Fibroblast of lung (primary cell): ENCODE measurements at regions not wholly inside any gene's neighbourhood (a gene's known extent, or its start where the extent isn't known, plus 50 kb on each side); places are given as distances from the start of the nearest gene placed in this dataset.

Source experiments
- EZH2 ChIP-seq: IDR thresholded peaks from 2 replicates; pipeline ENCODE4 v1.5.1; 2012; ENCODE audit warnings: low read length, control low read depth, mild to moderate bottlenecking; ENCODE audit errors: missing control alignments
- TF ChIP-seq, protein P1 (sequence below), 2 donors: IDR thresholded peaks in 1 of 2; conservative IDR thresholded peaks in 1 of 2; 1 replicate in 1 of 2; 2 replicates in 1 of 2; pipeline ENCODE4 v1.5.1; 2011 to 2012; ENCODE audit warnings: low read length in 2 of 2, control low read depth in 1 of 2, inconsistent platforms in 1 of 2, low read depth in 1 of 2, mild to moderate bottlenecking in 1 of 2

GRCh38 chr20:16674243-16674642, 55.6 kb upstream of the SNRPB2 start:
- TF ChIP-seq EZH2 = no peak
- TF ChIP-seq, protein P1, sequence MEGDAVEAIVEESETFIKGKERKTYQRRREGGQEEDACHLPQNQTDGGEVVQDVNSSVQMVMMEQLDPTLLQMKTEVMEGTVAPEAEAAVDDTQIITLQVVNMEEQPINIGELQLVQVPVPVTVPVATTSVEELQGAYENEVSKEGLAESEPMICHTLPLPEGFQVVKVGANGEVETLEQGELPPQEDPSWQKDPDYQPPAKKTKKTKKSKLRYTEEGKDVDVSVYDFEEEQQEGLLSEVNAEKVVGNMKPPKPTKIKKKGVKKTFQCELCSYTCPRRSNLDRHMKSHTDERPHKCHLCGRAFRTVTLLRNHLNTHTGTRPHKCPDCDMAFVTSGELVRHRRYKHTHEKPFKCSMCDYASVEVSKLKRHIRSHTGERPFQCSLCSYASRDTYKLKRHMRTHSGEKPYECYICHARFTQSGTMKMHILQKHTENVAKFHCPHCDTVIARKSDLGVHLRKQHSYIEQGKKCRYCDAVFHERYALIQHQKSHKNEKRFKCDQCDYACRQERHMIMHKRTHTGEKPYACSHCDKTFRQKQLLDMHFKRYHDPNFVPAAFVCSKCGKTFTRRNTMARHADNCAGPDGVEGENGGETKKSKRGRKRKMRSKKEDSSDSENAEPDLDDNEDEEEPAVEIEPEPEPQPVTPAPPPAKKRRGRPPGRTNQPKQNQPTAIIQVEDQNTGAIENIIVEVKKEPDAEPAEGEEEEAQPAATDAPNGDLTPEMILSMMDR (conservative IDR thresholded peaks at IDR 0.05 in 1 of 2, IDR thresholded peaks at IDR 0.05 in 1 of 2; ENCODE audit: low read depth in 1 of 2, low read length in 2 of 2) = no peak
